ENCODE measurements at regions not wholly inside any gene's neighbourhood (a gene's known extent, or its start where the extent isn't known, plus 50 kb on each side); places are given as distances from the start of the nearest gene placed in this dataset.

GRCh38 chr14:56731187-56731586 lies 79.1 kb downstream of the OTX2 start:
- Mint-ChIP-seq H3K27ac (no peak overlapping the region), H3K9me3 (peaks cover 0 to 4% (median 3%) of the 10 kb centered on the region in 7 donors), H3K27me3 (ENCODE audit: low read depth in 3 of 3) (peaks cover 21 to 28% (median 25%) of the 10 kb centered on the region in 3 donors), H3K4me3 (peak overlapping the region in 1 of 2 donors; percentile 56), H3K36me3 (no peaks in the 10 kb centered on the region), H3K4me1 (no peaks in the 10 kb centered on the region)
- Histone ChIP-seq H3K9me3 (replicated peaks in 1 of 2; ENCODE audit: control insufficient read depth in 1 of 2, insufficient read depth in 1 of 2, low read length in 2 of 2) (no peaks in the 10 kb centered on the region), H3K4me1 (ENCODE audit: control insufficient read depth in 1 of 2, insufficient read depth in 2 of 2, low read length in 2 of 2) (no peaks in the 10 kb centered on the region), H2AFZ (ENCODE audit: insufficient read depth, low read depth, low read length, poor library complexity, severe bottlenecking) (no peak overlapping the region), H3K4me3 (replicated peaks in 1 of 3; ENCODE audit: low read depth in 2 of 3, low read length in 3 of 3) (no peak overlapping the region), H3K9ac (ENCODE audit: insufficient read depth, low read length, poor library complexity, severe bottlenecking) (no peak overlapping the region), H3K79me2 (ENCODE audit: insufficient read depth, low read length) (no peaks in the 10 kb centered on the region), H3K27me3 (ENCODE audit: control insufficient read depth in 2 of 2, insufficient read depth in 2 of 2, low read length in 2 of 2) (peaks cover 17 to 24% of the 10 kb centered on the region in 2 donors), H3K36me3 (replicated peaks in 1 of 2; ENCODE audit: control insufficient read depth in 1 of 2, insufficient read depth in 2 of 2, low read length in 2 of 2) (no peaks in the 10 kb centered on the region), H3K27ac (ENCODE audit: low read depth in 1 of 2, low read length in 2 of 2) (no peak overlapping the region), H3K4me2 (replicated peaks; ENCODE audit: extremely low read depth, low read length, poor library complexity, severe bottlenecking) (no peak overlapping the region), H4K20me1 (ENCODE audit: insufficient read depth, low read length) (no peaks in the 10 kb centered on the region)
- 67% methylated on average over 2 of the region's 4 CpGs for WGBS (ENCODE audit: insufficient coverage)
- DNase-seq: no peak
- TF ChIP-seq CTCF (IDR thresholded peaks at IDR 0.05): no peak
- intact Hi-C loops (cut with micrococcal nuclease): no loop called here

- H3K36me3 Mint-ChIP-seq: no peaks in the 10 kb centered on the region
- no peaks in the 10 kb centered on the region for H3K4me1 Mint-ChIP-seq
- H3K9me3 Mint-ChIP-seq: peaks cover 0 to 4% (median 3%) of the 10 kb centered on the region in 7 donors
- H3K4me1 ChIP-seq (ENCODE audit: control insufficient read depth in 1 of 2, insufficient read depth in 2 of 2, low read length in 2 of 2): no peaks in the 10 kb centered on the region
- no peak overlapping the region for H3K9ac ChIP-seq (ENCODE audit: insufficient read depth, low read length, poor library complexity, severe bottlenecking)
- no peaks in the 10 kb centered on the region for H3K9me3 ChIP-seq (replicated peaks in 1 of 2; ENCODE audit: control insufficient read depth in 1 of 2, insufficient read depth in 1 of 2, low read length in 2 of 2)
- no peaks in the 10 kb centered on the region for H3K79me2 ChIP-seq (ENCODE audit: insufficient read depth, low read length)
- peaks cover 21 to 28% (median 27%) of the 10 kb centered on the region in 3 donors for H3K27me3 Mint-ChIP-seq (ENCODE audit: low read depth in 3 of 3)
- no peak overlapping the region for H2AFZ ChIP-seq (ENCODE audit: insufficient read depth, low read depth, low read length, poor library complexity, severe bottlenecking)
- no peak for DNase-seq
- no peaks in the 10 kb centered on the region for H4K20me1 ChIP-seq (ENCODE audit: insufficient read depth, low read length)
- WGBS (ENCODE audit: insufficient coverage): 10% methylated on average over 4 of the region's 17 CpGs
- peak overlapping the region in 1 of 2 donors; percentile 41 for H3K4me3 Mint-ChIP-seq
- H3K27ac ChIP-seq (ENCODE audit: low read depth in 1 of 2, low read length in 2 of 2): no peak overlapping the region
- intact Hi-C loops (cut with micrococcal nuclease): no loop called here
- no peak overlapping the region for H3K27ac Mint-ChIP-seq
- no peaks in the 10 kb centered on the region for H3K36me3 ChIP-seq (replicated peaks in 1 of 2; ENCODE audit: control insufficient read depth in 1 of 2, insufficient read depth in 2 of 2, low read length in 2 of 2)
- H3K27me3 ChIP-seq (ENCODE audit: control insufficient read depth in 2 of 2, insufficient read depth in 2 of 2, low read length in 2 of 2): peaks cover 17 to 24% of the 10 kb centered on the region in 2 donors
- no peak overlapping the region for H3K4me2 ChIP-seq (replicated peaks; ENCODE audit: extremely low read depth, low read length, poor library complexity, severe bottlenecking)
- no peak overlapping the region for H3K4me3 ChIP-seq (replicated peaks in 1 of 3; ENCODE audit: low read depth in 2 of 3, low read length in 3 of 3)
- TF ChIP-seq CTCF (IDR thresholded peaks at IDR 0.05): no peak
Measured at GRCh38 chr14:56730538-56731145, 79.6 kb downstream of the OTX2 start.
